ENCODE measurements at regions not wholly inside any gene's neighbourhood (a gene's known extent, or its start where the extent isn't known, plus 50 kb on each side); places are given as distances from the start of the nearest gene placed in this dataset.

GRCh38 chr6:85285114-85285513 lies 164.8 kb upstream of the NT5E start:
- TF ChIP-seq CTCF (IDR thresholded peaks at IDR 0.05) (no peak), POLR2A (IDR thresholded peaks at IDR 0.05) (no peak)
